ENCODE measurements at regions not wholly inside any gene's neighbourhood (a gene's known extent, or its start where the extent isn't known, plus 50 kb on each side); places are given as distances from the start of the nearest gene placed in this dataset.

DNA sequence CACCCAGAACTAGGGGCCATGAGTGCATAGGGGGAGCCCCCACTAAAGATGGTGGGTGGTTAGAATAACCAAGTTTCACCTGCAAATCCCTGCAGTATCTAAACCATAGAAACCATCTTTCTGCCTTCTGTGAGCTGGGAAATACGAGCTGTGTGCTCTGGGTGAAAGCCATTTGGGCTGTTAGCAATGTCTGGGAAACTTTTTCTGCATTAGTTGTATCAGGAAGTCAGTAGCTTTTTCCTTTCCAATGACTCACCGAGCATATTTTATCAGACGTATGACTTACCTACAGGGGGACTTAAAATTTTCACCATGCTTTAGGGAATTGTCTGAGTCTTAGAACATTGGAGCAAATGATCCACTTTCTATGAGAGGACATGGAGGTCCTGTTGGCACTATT lies 584.0 kb downstream of the QKI start:
- DNase-seq (ENCODE audit: low read depth, low spot score) = no peak

- no peak for DNase-seq (ENCODE audit: low read depth, low spot score)
These were observed 582.0 kb downstream of the QKI start for GRCh38 chr6:163996491-163996890.

DNA sequence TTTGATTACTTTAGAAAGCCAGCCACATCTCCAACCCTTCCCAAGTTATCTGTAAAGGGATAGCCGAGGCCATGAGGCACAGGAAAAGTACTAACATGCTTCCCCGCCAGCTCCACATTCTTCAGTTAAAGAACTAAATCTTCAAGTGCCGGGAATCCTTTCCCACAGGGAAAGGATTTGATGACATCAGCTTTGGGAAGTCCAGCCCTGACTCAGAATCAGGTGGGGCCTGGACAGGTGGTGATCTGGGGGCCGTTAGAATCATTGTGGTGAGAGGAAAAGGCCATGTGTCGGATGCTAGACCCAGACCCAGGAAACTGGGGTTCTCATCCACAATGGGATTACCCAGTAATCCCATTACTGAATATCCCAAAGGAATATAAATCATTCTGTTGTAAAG lies 580.0 kb downstream of the QKI start:
- DNase-seq (ENCODE audit: low read depth, low spot score) = no peak

GRCh38 chr6:163992701-163993100 lies 578.2 kb downstream of the QKI start:
- no peak for DNase-seq (ENCODE audit: low read depth, low spot score)

GRCh38 chr6:163992056-163992455 lies 577.5 kb downstream of the QKI start:
- DNase-seq (ENCODE audit: low read depth, low spot score) = no peak

GRCh38 chr6:163991321-163991720 lies 576.8 kb downstream of the QKI start:
- no peak for DNase-seq (ENCODE audit: low read depth, low spot score)

DNA sequence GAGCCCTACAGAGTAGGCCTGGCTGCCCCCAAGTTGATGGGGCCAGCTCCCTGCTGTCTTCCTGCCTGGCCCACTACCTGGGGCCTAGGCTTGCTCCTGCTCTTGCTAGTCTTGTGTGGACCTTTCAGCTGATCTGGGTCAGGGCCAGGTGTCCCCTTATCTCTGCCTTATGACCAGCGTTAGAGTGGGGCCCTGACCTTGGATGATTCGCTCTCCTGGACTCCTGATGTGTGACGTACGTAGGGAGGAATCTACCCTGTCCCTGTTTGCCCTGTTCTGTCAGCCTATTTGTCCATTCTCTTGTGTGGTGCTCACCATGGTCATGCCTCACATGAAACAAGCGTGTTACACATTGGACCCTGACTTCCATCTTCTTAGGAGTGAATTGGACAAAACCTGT lies 571.8 kb downstream of the QKI start:
- no peak for DNase-seq (ENCODE audit: low read depth, low spot score)

DNA sequence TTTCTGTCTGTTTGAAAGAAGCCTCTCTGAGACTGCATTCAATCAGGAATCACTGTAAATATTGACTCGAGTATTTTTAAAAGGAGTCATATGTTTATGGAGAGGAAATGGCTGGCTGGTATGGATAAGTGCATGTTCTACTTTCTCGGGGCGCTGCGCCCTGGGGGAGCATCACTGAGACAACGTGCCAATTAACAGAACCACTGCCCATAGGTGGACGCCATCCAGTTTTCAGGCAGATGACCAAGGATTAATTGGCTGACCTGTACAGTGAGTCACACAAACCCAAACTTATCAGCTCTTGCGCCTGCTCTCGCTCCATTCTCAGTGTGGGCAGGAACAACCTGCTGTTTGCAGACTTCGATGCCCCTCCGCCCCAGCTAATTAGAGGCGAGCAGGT lies 571.2 kb downstream of the QKI start:
- DNase-seq (ENCODE audit: low read depth, low spot score) = no peak

DNA sequence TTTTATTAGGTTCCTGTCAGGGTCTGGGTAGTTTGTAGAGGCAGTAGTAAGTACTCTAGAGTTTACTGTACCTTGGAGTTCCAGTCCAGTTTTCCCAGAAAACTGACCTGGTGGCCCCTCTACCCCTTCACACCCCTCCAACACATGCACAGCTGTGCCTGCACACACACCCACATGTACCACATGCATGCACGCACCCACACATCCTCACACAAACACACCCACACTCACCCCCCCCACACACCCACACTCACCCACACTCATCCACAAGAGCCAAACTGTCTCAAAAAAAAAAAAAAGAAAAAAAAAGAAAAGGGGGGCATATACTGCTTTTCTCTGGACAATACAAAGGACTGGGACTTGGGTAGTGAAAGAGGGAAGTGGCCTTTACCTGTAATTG lies 570.5 kb downstream of the QKI start:
- no peak for DNase-seq (ENCODE audit: low read depth, low spot score)

DNA sequence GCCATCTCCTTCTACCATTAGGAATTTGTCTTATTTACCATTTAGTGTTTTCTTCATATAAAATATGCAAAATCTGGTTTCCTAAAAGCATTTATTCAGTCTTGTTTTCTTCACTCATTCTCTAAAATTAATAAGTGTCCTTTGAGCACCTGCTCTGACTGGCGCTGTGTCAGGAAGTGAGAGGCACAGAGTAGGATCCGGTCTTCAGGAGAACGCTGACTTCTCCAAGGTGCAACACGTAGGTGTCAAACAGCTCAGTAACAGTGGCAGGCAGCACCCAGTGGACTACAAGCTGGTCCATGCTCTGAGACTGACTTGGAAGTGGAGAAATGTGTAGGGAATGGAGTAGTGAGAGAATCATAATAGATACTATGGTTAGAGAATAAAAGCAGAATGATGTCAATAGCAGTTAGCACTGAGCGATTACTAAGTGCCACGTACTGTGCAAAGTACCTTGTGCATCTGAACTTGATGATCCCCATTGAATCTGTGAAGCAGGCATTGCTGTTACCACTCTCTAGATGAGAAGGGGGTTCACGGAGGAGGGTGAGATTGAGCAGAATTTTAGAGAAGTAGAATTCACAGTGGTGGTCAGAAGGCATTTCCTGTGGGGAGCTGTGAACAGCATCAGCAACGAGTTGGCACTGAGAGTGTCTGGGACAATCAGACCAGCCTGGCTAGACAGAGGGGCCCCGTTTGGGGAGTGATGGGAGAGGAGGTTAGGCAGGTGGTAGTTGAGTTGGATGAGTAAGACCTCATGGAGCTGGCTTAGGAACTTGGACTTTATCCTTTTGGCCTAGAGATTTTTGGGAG lies 569.8 kb downstream of the QKI start:
- no peak for DNase-seq (ENCODE audit: low read depth, low spot score)

- no peak for DNase-seq (ENCODE audit: low read depth, low spot score)
These were observed 569.2 kb downstream of the QKI start for GRCh38 chr6:163983679-163984078.

GRCh38 chr6:163974322-163974721 lies 559.8 kb downstream of the QKI start:
- no peak for DNase-seq (ENCODE audit: low read depth, low spot score)

- no peak for DNase-seq (ENCODE audit: low read depth, low spot score)
These were observed 557.6 kb downstream of the QKI start for GRCh38 chr6:163971841-163972838.

GRCh38 chr6:163970846-163971564 lies 556.5 kb downstream of the QKI start:
- no peak for DNase-seq (ENCODE audit: low read depth, low spot score)

DNA sequence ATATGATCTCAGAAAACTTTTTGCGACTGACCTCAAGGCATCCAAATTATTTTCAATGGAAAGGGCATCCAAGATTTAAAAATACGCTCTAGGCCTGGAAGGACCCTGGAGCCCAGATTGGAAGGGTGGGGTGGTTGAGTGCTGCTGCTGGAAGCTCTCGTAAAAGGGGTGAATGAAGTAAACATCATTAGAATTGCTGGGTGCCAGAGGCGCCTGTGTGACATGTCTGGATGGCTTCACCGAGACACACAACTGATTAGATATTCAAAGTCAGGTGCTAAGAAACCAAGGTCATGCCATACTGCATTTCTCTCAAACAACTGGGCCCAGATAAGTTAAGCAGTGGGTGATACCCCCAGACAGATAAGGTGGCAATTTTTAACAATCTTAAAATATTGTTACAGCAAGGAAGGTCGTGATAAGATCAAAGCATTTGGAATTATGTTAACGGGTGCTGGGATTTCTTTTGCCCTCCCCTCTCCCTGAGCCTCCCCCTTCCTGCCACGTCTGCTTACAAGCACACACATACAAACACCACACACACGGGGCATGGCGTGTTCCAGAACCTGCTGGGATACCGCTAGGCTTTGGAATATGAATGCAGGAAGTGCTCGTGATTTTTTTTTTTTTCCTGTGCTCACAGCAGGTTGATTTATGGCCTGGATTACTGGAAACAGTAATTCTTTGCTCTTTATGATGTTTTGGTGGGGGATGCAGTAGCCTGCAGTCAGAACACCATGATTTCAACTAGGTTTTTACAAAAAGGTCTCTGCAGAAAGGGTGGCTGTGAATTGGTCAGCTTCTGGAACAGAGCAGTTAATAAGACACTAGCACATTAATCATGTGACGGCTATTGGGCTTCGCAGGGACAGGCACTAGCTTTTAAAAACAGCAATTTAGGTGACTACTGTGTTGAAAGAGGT lies 551.2 kb downstream of the QKI start:
- DNase-seq (ENCODE audit: low read depth, low spot score) = no peak

DNA sequence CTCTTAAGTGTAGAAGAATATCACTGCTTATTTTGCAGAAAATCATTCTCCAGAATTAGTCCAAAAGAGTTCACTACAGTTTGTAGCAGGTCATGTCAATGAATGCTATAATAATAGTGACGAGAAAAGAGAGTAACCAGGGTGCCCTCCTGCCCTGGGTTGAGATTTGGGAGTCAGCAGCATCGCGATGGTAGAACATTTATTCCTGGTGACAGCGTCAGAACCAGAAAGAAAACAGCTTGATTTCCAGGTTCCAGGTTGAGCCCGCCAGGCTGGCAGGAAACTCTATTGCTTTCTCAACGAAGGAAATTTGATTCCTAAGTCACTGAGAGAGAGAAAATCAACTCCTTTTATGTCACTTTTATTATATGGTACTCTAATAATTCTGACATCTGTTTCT lies 550.3 kb downstream of the QKI start:
- DNase-seq (ENCODE audit: low read depth, low spot score) = no peak

- DNase-seq (ENCODE audit: low read depth, low spot score) = no peak
These were observed 548.9 kb downstream of the QKI start for GRCh38 chr6:163963205-163964120.

DNA sequence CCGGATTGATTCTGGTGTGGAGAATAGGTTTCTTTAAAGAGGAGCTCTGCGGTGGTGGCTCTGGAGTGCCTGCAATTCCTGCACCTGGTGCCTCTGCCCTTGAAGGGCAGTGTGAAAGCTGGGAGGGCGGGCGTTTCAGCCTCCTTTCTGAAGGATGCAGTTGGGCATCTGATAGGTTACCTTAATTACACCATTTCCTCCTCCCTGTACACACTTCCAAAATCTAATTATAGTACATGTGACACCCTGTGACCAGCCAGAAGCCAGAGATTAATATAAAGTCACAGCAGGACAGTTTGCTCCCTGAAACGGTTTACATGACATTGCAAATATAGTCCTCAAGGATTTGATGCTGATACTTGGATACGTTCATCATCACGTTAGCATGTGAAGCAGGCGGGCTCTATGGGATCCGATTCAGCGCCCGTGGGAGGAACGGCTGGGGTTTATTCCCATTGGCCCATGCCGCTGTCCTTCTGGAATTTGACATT lies 548.2 kb downstream of the QKI start:
- DNase-seq (ENCODE audit: low read depth, low spot score) = no peak

DNA sequence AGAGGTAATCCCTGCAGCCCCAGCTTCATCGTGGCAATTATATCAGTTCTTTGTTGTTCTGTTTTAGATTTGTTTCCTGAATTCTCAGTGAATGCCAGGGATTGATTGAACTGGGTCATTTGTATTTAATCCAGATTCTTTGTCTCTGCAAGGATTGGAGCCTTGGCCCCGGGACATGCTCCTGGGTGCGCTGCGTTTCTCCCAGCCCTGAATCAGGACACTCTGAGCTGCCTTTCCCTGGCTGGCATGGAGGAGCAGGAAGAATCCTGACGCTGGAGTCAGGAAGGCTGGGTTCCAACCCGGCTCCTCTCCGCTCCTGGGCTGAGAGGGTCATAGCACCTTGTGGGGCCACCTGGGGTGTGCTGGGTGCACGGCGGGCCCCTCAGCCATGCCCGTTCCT lies 545.6 kb downstream of the QKI start:
- DNase-seq (ENCODE audit: low read depth, low spot score) = no peak

DNA sequence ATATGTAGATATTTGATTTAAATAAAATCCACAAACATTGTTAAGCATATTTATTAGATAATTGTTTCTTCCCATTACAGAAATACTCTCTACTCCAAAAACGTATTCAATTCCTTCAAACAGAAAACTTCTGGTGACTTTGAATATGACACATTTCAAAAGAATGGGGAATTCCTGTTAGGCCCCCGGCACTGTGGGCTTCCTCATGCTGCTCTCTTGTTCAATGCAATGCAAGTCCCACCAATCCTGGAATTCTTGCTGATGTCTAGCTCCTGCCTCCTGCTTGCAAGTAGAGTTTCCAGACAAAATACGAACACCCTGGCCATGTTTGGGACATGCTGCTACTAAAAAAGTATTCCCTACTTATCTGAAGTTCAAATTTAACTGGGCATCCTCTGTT lies 544.1 kb downstream of the QKI start:
- no peak for DNase-seq (ENCODE audit: low read depth, low spot score)
